ENCODE measurements at regions not wholly inside any gene's neighbourhood (a gene's known extent, or its start where the extent isn't known, plus 50 kb on each side); places are given as distances from the start of the nearest gene placed in this dataset.

DNA sequence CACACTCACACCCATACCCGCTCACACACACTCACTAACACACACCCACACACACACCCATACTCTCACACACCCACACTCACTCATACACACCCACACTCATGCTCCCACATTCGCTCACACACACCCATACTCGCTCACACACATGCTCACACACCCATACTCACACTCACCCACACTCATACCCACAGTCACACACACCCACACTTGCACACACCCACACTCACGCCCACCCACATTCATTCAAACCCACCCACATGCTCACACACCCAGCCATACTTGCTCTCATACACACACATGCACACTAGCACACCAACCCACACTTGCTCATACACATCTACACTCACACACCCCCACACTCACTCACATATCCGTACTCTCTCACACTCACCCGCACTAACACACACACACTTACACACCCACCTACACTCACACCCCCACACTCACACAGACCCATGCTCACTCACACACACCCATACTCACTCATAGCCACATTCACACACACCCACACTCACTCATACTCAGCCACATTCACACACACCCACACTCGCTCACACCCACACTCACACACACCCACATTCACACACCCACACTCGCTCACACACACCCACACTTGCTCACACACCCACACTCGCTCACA, 322.4 kb upstream of the N4BP1 start:
- no peak for DNase-seq

DNA sequence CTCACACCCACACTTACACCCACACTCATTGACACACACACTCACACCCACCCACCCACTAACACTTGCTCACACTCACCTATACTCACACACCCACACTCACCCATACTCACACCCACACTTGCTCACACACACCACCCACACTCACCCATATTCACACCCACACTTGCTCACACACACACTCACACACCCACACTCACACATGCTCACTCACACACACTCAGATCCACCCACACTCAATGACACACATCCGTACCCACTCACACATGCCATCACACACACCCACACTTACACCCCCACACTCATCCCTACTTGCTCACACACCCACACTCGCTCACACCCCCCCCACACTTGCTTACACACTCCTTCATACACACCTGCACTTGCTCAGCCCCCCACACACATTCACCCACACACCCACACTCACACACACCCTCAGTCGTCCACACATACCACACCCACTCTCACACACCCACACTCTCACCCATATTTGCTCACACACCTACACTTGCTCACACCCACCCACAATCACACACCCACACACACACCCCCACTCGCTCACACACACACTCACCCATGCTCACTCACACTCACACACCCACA, 321.1 kb upstream of the N4BP1 start:
- DNase-seq, result no peak

DNA sequence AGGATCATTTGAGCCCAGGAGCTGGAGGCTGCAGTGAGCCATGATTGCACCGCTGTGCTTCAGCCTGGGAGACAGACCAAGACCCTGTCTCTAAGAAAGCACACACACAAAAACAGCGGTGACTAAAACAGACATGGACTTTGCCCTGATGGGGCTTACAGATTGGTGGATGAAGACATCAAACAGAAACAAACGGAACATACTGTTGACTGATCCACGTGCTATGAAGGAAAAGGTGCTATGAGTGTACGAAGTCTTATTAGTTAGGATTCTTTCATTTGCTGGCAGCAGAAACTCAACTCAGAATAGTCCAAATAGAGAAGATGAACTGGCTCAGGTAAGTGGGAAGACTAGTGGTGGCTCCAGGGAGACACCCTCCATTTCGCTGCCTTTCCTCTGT, 309.8 kb upstream of the N4BP1 start:
- DNase-seq, result no peak

DNA sequence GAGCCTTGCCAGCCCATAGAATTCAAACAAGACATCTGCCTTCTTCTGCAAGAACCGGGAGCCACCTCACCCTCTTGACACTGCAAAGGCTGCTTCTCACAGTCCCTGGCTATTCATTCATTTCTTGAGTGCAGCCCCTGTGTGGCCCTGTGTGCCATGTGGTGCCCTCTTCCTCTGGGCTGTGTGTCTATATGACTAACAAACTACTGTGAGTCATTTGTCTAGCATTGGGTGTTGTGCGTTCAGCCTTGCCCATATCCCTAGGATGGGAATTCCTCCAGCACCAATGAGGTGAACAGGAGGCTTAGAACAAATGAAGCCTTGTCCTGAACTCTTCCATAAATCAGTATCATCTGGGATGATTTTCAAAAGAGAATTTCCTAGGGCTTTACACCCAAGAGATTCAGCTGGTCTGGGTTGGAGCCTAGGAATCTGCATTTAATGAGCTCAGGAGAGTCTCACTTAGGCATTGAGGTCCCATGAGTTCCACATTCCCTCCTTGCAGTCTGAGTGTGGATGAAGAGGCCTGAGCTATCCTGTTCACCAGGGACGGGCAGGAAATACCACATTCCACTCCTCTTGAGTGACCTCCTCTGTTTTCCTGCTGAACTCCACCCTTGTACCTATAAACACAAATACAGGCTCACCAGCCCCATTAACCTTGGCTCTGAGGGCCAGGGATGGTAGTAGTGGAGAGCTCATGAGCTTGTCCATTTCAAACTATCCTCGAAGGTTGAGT, 308.7 kb upstream of the N4BP1 start:
- no peak for DNase-seq

DNA sequence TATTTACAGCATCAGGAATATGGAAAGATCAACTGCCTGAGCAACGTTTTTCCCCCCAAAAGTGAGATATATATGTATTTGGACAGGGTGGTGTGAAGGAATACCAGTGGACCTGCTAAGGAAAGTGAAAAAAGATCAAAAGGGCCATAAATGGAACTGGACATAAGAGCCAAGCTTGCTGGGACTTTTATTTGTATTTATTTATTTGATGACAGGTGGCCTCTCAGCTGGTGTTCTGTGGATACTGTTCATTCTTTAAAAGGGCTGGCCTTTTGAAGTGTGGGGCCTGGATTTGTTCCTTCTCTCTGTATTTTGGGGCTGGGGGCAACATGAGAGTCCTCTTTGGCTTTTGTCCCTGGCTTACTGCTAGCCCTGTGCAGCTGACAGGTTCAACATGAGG, 306.6 kb upstream of the N4BP1 start:
- DNase-seq, result no peak

DNA sequence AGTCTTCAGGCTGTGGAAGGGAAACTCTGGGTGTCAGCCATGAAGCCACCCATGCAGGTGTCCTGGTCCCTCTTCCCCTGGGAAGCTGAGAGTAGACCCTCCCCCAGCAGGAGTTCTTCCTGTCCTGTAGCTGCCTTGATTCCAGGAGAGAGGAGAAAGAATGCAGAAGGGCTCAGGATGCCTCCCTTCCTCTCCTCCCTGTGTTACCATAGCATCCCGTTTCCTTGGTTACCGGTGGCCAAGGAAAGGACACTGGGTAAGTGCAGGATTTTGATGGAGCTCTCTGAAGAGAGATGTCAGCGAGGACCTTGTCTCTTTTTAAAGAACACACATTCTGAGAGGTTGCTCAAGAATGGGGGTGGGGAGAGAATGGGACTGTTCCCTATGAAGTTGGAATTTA, 304.1 kb upstream of the N4BP1 start:
- no peak for DNase-seq

DNA sequence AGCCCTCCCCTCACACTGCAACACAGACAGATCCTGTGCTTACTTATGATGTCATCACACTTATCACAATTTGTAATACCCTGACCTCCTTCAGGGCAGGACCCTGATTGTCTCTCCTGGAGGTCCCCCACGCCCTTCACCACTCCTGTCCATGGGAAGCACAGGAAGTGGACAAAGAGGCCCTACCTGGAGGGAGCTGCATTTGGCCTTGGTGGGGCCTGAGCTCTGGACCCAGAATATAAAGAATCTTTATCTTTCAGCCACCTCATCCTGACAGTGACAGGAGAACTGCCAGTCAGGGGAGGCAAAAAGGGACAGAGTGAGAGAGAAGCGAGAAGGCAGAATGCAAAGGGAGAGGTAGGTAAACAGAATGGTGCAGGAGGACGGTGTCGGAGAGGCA, 303.4 kb upstream of the N4BP1 start:
- DNase-seq, result no peak

DNA sequence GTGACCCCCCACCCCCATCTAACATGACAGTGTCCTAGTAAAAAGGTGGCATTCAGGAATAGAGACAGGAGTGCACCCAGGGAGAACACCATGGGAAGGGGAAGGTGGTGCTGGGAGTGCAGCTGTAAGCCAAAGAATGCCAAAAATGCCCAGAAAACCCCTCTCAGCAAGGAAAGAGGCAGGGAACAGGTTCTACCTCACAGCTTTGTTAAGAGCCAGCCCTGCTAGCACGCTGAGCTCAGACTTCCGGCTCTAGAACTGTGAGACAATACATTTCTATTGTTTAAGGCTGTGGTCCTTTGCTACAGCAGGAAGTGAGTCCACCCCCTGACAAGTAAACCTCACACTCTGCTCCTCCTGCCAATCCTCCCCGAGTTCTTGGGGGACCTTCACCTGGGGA, 302.4 kb upstream of the N4BP1 start:
- no peak for DNase-seq

DNA sequence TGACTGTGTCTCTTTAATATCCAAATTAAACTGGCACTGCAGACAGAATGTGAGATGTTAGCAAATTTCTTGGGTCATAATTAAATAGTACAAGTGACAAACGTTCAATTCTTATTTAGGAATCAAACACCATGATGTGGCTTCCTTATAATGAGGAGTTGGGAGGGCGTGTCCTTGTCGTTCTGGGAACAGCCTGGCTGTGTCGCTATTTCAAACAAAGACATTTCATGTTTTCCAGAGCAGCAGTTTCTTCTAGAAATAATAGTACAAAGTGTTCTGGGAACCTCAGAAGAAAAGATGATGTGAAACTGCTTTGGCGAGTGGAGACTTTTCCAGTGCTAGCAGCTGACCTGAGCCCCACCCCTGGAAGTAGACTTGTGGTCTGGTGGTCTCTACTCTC, 301.7 kb upstream of the N4BP1 start:
- DNase-seq, result no peak

DNA sequence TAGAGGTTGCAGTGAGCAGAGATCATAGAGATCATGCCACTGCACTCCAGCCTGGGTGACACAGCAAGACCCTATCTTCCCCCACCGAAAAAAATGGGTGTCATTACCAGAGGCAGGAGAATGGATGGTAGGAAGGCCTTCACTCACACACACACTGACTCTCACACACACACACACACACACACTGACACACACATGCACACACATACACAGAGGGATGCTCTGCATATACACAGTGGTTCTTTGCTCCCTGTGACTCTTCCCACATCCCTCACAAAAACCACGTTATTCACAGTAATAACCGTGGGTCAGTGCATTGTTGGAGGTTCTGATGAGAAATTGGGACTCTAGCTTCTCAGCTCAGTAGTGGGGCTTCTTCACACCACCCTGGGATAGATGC, 300.2 kb upstream of the N4BP1 start:
- no peak for DNase-seq

DNA sequence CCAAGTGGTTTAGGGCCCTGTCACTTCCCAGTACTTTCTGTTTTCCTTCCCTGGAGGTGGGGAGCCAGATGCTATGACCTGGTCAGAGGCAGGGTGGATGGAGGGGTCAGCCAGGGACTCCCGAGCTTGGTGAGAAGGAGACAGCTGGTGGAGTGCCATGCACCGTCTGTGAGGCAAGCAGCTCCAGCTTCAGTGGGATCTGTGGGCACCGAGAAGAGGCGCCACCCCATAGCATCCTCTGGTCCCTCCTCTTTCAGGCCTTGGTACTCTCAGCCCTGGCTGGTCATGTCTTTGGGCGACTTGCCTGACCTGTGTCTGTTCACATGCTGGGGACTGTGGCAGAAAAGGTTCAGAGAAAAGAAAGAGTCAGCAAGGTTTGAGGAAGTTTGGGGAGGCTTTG, 299.3 kb upstream of the N4BP1 start:
- no peak for DNase-seq

DNA sequence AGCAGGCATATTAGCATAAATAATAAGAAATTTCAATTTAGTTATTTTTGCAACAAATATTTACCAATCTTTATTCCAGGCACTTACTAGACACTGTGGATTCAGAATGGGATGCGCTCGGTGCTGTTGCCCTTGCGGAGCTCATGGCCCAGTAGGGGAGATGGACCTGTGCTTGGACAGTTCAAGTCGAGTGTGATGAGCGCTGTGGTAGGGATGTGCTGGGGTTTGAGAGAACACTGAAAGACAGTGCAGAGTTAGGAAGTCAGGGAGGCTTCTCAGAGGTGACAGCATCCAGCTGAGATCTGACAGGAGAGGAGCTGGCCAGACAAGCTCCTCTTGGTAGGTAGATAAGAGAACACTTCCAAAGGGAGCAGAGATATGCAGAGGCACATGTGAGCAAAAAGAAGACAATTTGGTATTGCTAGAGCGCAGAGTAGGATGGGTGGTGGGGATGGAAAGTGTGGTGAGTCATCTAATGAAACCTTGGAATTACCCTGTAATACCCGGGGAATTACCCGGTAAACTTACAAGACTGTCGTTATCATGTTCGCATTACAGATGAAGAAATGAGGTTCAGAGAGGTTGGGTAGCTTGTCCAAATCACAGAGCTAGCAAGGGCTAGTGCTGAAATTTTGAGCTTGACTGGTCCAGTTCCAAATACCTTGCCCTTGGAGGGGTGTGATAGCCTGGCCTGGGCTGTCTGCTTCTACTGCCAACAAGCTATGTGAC, 298.1 kb upstream of the N4BP1 start:
- no peak for DNase-seq

DNA sequence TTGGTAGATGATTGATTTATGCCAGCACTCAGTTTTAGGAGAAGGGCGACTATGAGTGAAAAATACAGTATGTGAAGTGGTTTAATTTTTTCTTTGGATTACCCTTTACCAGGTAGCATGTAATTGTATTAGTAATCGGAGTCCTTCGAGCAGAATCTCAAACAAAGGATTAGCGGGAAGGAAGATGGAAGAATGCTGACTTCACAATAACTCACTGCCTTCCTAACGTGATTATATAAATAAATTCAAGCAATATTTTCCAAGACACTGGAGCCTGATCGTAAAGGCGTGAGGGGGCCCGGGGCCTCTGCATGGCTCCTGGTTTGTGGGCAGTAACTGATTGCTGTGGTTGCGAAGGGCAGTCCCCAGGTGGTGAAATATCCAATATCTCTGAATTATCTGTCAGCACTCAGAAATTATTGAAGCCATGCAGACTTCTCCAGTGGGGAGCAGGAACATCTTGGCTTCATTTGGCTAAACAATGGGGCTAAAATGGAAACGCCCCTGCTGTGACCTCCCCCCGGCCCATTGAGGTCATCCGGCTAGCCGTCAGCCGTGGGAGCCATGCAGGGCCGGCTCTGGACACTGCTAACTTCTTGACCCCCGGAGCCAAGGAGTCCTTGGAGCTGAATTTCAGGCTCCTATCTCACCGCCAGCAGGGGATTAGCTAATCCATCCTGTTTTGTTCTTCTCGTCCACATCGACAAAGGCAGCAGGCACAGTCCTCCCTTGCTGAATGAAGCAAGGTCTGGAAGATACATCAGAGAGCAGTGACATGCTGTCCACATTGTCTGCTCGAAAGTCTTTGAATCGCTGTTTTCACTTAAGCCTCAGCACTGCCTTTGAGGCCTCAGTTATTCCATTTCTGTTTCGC, 295.9 kb upstream of the N4BP1 start:
- DNase-seq, result no peak

DNA sequence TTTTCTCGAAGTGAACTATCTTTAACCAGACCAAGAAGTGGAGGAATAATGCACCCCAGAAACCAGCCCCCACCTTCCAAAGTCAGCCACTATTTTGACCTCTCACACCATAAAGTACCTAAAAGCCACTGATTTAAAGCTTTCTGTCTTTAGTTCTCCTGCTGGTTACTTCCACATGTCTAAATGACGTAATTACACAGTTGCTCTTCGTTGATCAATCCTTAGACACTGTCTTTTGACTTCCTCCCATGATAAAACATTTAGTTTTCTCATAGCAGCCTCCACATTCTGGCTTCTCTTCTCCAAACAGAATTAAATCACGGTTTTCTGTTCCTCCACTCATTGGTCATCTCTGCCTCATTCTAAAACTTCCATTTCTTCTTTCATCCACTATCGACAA, 294.4 kb upstream of the N4BP1 start:
- DNase-seq, result no peak

DNA sequence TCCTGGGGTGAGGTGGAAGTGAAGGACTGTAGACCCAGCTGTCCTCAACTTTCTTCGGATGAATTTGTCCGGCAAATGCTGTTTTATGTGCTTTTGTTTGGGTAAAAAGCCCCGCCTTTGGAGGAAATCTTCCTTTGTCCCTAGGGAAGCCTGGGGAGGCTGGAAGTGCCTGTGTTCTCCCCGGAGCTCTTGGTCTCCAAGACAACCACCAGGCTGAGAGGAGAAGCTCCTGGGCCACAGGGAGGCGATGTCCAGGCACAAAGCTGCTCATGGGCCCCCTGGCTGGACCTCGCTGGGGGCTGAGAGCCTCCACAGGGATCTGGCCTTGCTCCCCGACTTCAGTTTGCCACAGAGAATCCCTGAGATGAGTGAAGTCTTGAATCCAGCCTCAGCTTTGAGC, 293.1 kb upstream of the N4BP1 start:
- no peak for DNase-seq

DNA sequence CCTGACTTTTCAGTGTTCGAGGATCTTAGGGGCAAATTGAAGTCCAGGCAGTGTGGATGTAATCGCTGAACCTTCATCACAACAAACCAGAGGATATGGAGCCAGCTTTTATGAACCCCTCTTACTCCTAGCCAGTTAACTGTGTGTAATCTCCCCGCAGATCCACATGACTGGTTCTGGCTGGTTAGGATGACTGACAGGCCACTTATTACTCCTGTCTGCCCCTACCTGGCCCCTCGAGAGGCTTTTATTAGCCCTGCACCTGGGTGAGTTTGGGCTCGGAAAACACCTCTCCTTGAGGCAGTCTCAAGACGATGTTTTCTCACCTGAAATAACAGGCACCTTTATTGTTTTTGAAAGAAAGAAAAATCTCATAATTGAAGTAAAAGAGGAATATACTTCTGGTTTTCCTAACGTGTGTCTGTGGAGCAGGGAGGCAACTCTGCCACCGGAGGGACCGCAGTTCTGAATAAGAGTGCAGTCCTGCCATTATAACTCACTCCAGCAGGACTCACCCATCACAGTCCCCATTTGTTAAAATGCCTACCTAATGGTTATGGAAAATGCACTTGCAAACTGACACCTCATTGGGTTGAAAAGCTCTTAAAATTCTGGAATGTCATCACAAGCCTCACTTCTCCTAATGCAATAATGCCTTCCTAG, 291.9 kb upstream of the N4BP1 start:
- DNase-seq, result no peak

DNA sequence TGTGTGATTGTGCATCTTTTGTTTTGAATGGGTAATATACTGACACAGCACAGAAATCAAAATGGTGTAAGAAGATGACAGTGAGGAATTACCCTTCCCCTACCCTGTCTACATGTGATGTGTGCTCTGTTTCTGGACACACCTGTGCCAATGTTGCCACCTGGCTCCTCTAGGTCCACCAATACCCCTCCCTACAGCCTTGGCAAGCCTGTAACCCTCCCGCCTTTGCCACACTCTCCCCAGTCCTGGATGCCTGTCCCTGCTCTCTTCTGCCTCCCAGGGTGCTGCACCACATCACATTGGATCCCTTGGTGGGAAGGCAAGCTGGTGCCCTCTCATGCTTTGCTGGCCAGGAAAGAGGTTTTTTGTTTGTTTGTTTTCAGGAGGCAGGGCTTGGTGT, 289.5 kb upstream of the N4BP1 start:
- DNase-seq, result no peak

DNA sequence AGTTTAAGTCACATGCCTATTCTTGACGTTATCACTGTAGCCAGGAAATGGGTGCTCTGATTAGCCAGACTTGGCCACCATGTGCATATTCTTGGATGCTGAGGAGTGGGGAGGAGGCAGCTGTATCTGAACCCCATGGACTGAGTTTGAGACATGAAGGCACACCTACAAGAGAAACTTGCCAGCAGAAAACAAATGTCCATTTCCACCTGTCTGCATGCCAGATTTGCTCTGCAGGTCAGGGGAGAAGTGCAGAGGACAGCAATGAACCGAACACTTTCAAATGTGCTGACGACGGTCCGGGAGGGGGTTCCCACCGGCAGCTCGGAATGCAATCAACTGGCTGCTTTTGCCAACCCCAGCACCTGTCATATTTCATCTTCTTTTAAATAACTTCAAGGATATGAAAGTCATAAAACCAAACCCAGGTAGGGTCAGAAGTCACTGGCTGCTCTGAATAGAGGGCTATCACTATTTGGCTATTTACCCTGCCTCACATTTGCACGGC, 287.8 kb upstream of the N4BP1 start:
- DNase-seq, result no peak

DNA sequence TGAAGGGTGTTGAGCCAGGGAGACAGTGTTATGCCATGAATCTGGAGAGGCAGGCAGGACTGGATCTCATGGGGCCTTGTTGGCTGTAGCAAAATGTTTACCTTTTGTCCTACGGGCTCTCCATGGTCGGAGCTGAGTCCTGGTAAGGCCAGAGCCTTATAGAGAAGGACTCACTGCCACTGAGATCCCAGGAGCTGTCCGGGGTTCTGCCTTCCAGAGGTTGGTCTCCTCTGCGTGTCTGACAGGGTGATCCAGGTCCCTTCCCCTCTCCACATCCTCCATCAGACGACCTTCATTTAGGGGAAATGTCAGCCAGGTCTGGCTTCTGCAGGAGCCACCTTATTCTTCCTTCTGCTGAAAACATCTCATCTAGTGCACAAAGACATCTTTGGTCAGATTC, 285.2 kb upstream of the N4BP1 start:
- no peak for DNase-seq

DNA sequence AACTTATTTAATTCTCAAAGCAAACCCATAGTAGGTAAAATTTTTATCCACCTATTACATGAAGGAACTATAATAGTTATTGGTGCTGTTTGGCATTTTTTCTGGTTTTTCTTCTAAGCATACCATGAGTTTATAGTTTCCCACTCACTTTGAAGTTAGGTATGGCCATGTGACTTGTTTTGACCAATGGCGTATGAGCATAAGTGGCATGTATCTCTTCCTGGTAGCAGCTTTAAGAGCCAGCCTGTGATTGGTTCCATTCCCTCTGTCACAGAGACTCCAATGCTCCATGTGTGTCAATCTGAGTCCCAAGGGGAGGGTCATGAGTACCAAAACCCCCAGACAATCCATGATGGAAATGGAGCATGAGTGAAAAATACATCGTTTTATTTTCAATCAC, 282.9 kb upstream of the N4BP1 start:
- DNase-seq, result no peak

DNA sequence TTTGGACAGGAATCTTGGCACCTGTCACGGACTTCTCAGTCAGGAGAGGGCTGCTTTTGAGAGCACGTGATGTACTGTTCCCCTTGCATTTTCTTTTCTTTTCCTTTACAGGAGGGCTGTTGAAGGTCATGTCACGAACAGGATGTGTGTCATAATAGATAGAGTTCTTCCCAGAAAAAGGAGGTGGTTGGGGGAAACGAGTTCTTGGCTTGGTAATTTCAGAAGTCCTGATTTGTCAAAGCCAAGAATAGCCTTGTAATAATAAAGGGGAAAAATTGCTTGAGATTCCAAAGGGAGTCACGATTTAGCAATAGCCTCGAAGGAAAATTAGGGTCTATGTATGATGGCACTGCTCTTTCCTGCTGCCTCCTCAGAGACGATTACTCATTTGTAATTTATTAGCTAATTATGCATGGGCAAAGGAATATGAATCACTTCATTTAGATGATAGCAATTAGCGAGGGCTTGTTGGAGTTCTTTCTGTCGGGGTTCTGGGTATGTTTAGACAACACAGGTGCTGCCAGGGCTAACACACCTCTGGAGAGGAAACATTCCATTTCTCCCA, 277.7 kb upstream of the N4BP1 start:
- DNase-seq, result no peak

DNA sequence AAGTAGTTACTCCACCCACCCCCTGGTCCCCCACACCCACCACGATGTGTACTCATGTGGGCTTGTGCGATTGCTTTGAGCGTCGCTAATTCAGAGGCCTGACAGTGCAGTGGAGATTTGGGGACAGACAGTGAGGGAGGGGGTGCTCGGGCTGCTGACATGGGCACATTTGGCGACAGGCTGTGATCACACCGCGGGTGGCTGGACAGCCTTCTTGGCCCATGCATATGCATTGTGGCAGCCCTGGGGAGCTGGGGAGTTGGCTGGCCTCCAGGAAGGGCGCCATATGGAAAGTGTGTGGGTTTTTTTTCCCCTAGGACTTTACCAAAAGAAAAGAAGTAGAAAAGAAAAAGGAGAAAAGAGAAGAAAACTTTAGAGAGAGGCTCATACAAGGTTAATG, 275.5 kb upstream of the N4BP1 start:
- no peak for DNase-seq
